NOMO-1 (cell line): ENCODE measurements at regions not wholly inside any gene's neighbourhood (a gene's known extent, or its start where the extent isn't known, plus 50 kb on each side); places are given as distances from the start of the nearest gene placed in this dataset.

Experiments used
- DNase-seq, 2 experiments: peaks; one replicate each; lab custom pipeline; 2025; ENCODE audit not compliant: unreplicated experiment in 2 of 2; lab: John Stamatoyannopoulos, UW

- DNase-seq = no peak
Observed at GRCh38 chr6:22925920-22926789, 356.8 kb downstream of the HDGFL1 start.

- no peak for DNase-seq
Observed at GRCh38 chr6:22926790-22927354, 357.5 kb downstream of the HDGFL1 start.

GRCh38 chr6:22928775-22929174 lies 359.4 kb downstream of the HDGFL1 start:
- no peak for DNase-seq

GRCh38 chr6:22929311-22929985 lies 360.1 kb downstream of the HDGFL1 start:
- no peak for DNase-seq

- DNase-seq = no peak
Observed at GRCh38 chr6:22940581-22941290, 371.4 kb downstream of the HDGFL1 start.

- no peak for DNase-seq
Observed at GRCh38 chr6:22942403-22942802, 373.0 kb downstream of the HDGFL1 start.

- DNase-seq = no peak
Observed at GRCh38 chr6:22943327-22943726, 374.0 kb downstream of the HDGFL1 start.

- no peak for DNase-seq
Observed at GRCh38 chr6:22949967-22950366, 380.6 kb downstream of the HDGFL1 start.

GRCh38 chr6:22952097-22952496 lies 382.7 kb downstream of the HDGFL1 start:
- no peak for DNase-seq

GRCh38 chr6:22954749-22955385 lies 385.5 kb downstream of the HDGFL1 start:
- DNase-seq = no peak

GRCh38 chr6:22956029-22956681 lies 386.8 kb downstream of the HDGFL1 start:
- DNase-seq = no peak

GRCh38 chr6:22958677-22959076 lies 389.3 kb downstream of the HDGFL1 start:
- no peak for DNase-seq

GRCh38 chr6:22959571-22959970 lies 390.2 kb downstream of the HDGFL1 start:
- DNase-seq = no peak

GRCh38 chr6:22964334-22964733 lies 395.0 kb downstream of the HDGFL1 start:
- no peak for DNase-seq

GRCh38 chr6:22965889-22966288 lies 396.5 kb downstream of the HDGFL1 start:
- DNase-seq = no peak

GRCh38 chr6:22966691-22967422 lies 397.5 kb downstream of the HDGFL1 start:
- DNase-seq = no peak

GRCh38 chr6:22970004-22970403 lies 400.6 kb downstream of the HDGFL1 start:
- DNase-seq = no peak

GRCh38 chr6:22972771-22973170 lies 403.4 kb downstream of the HDGFL1 start:
- no peak for DNase-seq

GRCh38 chr6:22975079-22975478 lies 405.7 kb downstream of the HDGFL1 start:
- DNase-seq = no peak

- DNase-seq = no peak
Observed at GRCh38 chr6:22980446-22980845, 411.1 kb downstream of the HDGFL1 start.
